Adrenal gland (tissue), 9 donors: ENCODE measurements at regions not wholly inside any gene's neighbourhood (a gene's known extent, or its start where the extent isn't known, plus 50 kb on each side); places are given as distances from the start of the nearest gene placed in this dataset.

Experiments used
- DNase-seq, 7 donors: peaks; one replicate each; pipeline ENCODE4 v3.0.0-alpha.2; 2019 to 2020
- H3K27ac ChIP-seq, 5 donors: fragments of 200-600 bp; sonication (generic) in 4 of 5; 1 replicate in 3 of 5; 2 replicates in 2 of 5; pipeline versions ENCODE4 v1.5.1 to v1.8.0; 2016 to 2020; ENCODE audit warnings: mild to moderate bottlenecking in 1 of 5
- H3K27me3 ChIP-seq: fragments of 200-600 bp; 2 replicates; pipeline ENCODE4 v1.8.0; 2021
- H3K36me3 ChIP-seq, 2 donors: fragments of 200-600 bp; replicated peaks in 1 of 2; 1 replicate in 1 of 2; 2 replicates in 1 of 2; pipeline versions ENCODE4 v1.5.1 to v1.8.0; 2018 to 2022
- H3K4me1 ChIP-seq, 2 donors: fragments of 200-600 bp; replicated peaks in 1 of 2; 1 replicate in 1 of 2; 2 replicates in 1 of 2; pipeline versions ENCODE4 v1.5.1 to v1.8.0; 2018 to 2021
- H3K4me3 ChIP-seq, 4 donors: fragments of 200-600 bp; sonication (generic) in 3 of 4; one replicate each; pipeline ENCODE4 v1.5.1; 2016 to 2018
- H3K9me3 ChIP-seq, 3 donors: fragments of 200-600 bp; sonication (generic) in 1 of 3; replicated peaks in 1 of 3; 1 replicate in 2 of 3; 2 replicates in 1 of 3; pipeline versions ENCODE4 v1.5.1 to v1.8.0; 2016 to 2021
- POLR2A ChIP-seq, 2 donors: fragments of 450-650 bp; IDR thresholded peaks; one replicate each; pipeline ENCODE4 v1.6.1; 2017; ENCODE audit warnings: antibody characterized with exemption in 2 of 2, mild to moderate bottlenecking in 2 of 2, moderate library complexity in 1 of 2
- WGBS, 4 donors: extraction: QIAGEN DNeasy Blood & Tissue Kit in 2 of 4; methylation state at CpG; one replicate each; pipeline versions ENCODE4 v1.1.5 to v1.1.7; 2013 to 2017; 5-methylcytosine and 5-hydroxymethylcytosine counted together
- intact Hi-C, 2 donors: fragments of 100-400 bp; cut with DNase I; formaldehyde crosslinking; loops; one replicate each; pipeline versions ENCODE4 v1.14.1 to v1.15.0; 2022 to 2023
- TF ChIP-seq, protein P1 (sequence below), 6 experiments: fragments of 450-650 bp in 4 of 6; fragments of 200-600 bp in 2 of 6; sonication (generic) in 1 of 6; IDR thresholded peaks; 1 replicate in 5 of 6; 2 replicates in 1 of 6; pipeline versions ENCODE4 v1.5.1 to v1.8.0; 2016 to 2021; ENCODE audit warnings: antibody characterized with exemption in 6 of 6, mild to moderate bottlenecking in 2 of 6, moderate library complexity in 1 of 6
- donor health status: healthy with polysubstance abuse.
- donor health status: Bipolar disorder and iron deficiency.
- donor health status: DM: yes; HTN: yes; CAD: no.
- donor health status: DM: no; HTN: no; CAD: no.
- donor health status: DM: no; HTN: no; CAD: no.

DNA sequence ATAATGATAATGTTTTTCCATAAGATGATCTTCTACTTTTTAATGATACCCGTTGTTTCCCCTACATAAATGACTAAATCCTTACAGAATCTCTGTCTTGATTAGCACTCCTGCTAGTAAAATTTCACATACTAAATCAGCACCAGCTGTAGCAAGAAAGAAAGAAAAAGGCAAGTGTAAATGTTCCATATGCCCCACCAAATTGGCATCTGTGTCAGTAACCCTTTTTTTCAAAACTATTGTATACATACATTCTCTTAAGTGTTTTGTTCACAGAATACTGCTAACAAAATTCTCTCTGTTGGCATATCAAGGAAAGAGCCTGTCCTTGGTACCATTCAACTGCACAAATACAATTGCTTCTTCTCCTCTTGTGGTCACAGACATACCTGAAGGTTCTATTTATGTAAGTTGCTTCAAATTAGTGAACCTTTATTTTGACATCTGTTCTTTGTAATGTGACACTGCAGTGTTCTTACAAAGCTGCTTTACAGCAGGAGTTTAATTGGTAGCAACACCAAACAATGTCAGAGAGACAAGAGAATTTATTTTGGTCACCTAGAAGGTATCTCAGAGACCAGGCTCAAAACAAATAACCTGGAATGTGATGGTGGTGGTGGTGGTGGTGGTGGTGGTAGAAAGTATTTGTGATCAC is 641.9 kb downstream of the ZEB2 start:
- no peak overlapping the region for H3K4me3 ChIP-seq
- H3K9me3 ChIP-seq, result no peaks in the 10 kb centered on the region
- H3K27ac ChIP-seq, result no peak overlapping the region
- intact Hi-C loops, result no loop called here
- 77 to 83% (median 82%) methylated on average over 1 of the region's 1 CpG for WGBS, 4 donors
- H3K4me1 ChIP-seq, result no peaks in the 10 kb centered on the region
- no peak for DNase-seq
- H3K36me3 ChIP-seq, result no peaks in the 10 kb centered on the region
- TF ChIP-seq, protein P1, sequence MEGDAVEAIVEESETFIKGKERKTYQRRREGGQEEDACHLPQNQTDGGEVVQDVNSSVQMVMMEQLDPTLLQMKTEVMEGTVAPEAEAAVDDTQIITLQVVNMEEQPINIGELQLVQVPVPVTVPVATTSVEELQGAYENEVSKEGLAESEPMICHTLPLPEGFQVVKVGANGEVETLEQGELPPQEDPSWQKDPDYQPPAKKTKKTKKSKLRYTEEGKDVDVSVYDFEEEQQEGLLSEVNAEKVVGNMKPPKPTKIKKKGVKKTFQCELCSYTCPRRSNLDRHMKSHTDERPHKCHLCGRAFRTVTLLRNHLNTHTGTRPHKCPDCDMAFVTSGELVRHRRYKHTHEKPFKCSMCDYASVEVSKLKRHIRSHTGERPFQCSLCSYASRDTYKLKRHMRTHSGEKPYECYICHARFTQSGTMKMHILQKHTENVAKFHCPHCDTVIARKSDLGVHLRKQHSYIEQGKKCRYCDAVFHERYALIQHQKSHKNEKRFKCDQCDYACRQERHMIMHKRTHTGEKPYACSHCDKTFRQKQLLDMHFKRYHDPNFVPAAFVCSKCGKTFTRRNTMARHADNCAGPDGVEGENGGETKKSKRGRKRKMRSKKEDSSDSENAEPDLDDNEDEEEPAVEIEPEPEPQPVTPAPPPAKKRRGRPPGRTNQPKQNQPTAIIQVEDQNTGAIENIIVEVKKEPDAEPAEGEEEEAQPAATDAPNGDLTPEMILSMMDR (IDR thresholded peaks at IDR 0.05), result no peak
- no peak for TF ChIP-seq POLR2A (IDR thresholded peaks at IDR 0.05)
- H3K27me3 ChIP-seq, result no peaks in the 10 kb centered on the region

- no peak overlapping the region for H3K27ac ChIP-seq
- H3K4me3 ChIP-seq, result no peak overlapping the region
- no peaks in the 10 kb centered on the region for H3K4me1 ChIP-seq
- intact Hi-C loops, result no loop called here
- WGBS, 4 donors, result 73 to 78% (median 75%) methylated on average over 11 of the region's 11 CpGs
- TF ChIP-seq POLR2A (IDR thresholded peaks at IDR 0.05), result no peak
- TF ChIP-seq, protein P1 (IDR thresholded peaks at IDR 0.05), result no peak
- no peaks in the 10 kb centered on the region for H3K27me3 ChIP-seq
- H3K36me3 ChIP-seq, result no peaks in the 10 kb centered on the region
- no peak for DNase-seq
- no peaks in the 10 kb centered on the region for H3K9me3 ChIP-seq
Observed at GRCh38 chr2:143877056-143877455, 642.9 kb downstream of the ZEB2 start.

DNA sequence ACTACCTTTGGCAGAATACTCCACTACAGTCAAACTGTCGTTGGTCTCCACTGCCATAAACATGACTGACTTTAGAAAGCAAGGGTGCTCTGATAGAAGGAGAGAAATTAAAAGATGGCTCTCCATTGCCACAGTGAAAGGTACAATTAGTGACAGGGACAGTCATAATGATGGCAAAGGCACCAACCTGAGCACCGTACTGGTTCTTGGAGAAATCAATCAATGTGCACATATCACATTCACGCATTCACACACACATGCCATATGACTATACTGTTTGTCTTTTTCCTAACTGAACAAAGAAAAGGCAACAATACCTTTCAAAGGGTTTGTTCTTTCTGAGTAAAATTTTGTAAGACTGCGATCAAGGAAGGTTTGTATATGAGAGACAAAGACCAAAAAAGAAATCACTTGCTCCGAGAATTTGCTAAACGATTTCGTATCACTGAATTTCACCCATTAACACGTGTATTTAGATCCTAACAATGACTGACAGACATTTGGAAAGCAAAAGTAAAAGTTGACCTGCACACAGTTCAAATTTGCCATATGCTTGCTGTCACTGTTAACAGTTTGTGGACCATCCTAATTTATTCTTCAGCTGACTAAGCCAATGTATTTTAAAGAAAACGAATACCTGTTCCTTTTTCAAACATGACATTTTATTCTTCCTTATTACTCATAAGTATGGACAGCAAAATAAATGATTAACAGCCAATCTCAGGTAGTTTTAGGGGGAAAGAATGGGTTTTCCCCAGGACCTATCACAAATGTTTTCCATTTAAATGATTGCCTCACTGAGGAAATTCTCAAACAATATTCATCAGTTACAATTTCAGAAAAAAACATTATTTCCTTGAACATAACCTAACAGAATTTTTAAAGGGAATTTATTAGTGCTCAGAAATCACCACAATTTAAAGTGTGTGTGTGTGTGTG is 644.4 kb downstream of the ZEB2 start:
- H3K36me3 ChIP-seq, result no peaks in the 10 kb centered on the region
- no peak overlapping the region for H3K27ac ChIP-seq
- intact Hi-C loops, result no loop called here
- H3K4me1 ChIP-seq, result no peaks in the 10 kb centered on the region
- DNase-seq, result no peak
- H3K4me3 ChIP-seq, result no peak overlapping the region
- no peaks in the 10 kb centered on the region for H3K9me3 ChIP-seq
- H3K27me3 ChIP-seq, result no peaks in the 10 kb centered on the region
- 75 to 86% (median 78%) methylated on average over 9 of the region's 9 CpGs for WGBS, 4 donors
- TF ChIP-seq, protein P1 (IDR thresholded peaks at IDR 0.05), result no peak
- TF ChIP-seq POLR2A (IDR thresholded peaks at IDR 0.05), result no peak

- 94 to 100% (median 97%) methylated on average over 3 of the region's 3 CpGs for WGBS, 4 donors
- no peaks in the 10 kb centered on the region for H3K4me1 ChIP-seq
- H3K9me3 ChIP-seq, result no peaks in the 10 kb centered on the region
- no peaks in the 10 kb centered on the region for H3K27me3 ChIP-seq
- no peak overlapping the region for H3K4me3 ChIP-seq
- TF ChIP-seq, protein P1 (IDR thresholded peaks at IDR 0.05), result no peak
- TF ChIP-seq POLR2A (IDR thresholded peaks at IDR 0.05), result no peak
- DNase-seq, result no peak
- H3K36me3 ChIP-seq, result no peaks in the 10 kb centered on the region
- no peak overlapping the region for H3K27ac ChIP-seq
- intact Hi-C loops, result no loop called here
Observed at GRCh38 chr2:143873886-143874285, 646.0 kb downstream of the ZEB2 start.
